HTR-8/SVneo (cell line): ENCODE measurements at regions not wholly inside any gene's neighbourhood (a gene's known extent, or its start where the extent isn't known, plus 50 kb on each side); places are given as distances from the start of the nearest gene placed in this dataset.

ENCODE experiments used
- DNase-seq: peaks from one replicate; pipeline ENCODE4 v3.0.0; 2011; ENCODE audit warnings: low spot score, mixed read lengths; ENCODE audit not compliant: insufficient read length
- FAIRE-seq: peaks from 2 replicates; lab custom pipeline; 2011; peaks lifted over from hg19 to GRCh38; lab: Jason Lieb, UNC

DNA sequence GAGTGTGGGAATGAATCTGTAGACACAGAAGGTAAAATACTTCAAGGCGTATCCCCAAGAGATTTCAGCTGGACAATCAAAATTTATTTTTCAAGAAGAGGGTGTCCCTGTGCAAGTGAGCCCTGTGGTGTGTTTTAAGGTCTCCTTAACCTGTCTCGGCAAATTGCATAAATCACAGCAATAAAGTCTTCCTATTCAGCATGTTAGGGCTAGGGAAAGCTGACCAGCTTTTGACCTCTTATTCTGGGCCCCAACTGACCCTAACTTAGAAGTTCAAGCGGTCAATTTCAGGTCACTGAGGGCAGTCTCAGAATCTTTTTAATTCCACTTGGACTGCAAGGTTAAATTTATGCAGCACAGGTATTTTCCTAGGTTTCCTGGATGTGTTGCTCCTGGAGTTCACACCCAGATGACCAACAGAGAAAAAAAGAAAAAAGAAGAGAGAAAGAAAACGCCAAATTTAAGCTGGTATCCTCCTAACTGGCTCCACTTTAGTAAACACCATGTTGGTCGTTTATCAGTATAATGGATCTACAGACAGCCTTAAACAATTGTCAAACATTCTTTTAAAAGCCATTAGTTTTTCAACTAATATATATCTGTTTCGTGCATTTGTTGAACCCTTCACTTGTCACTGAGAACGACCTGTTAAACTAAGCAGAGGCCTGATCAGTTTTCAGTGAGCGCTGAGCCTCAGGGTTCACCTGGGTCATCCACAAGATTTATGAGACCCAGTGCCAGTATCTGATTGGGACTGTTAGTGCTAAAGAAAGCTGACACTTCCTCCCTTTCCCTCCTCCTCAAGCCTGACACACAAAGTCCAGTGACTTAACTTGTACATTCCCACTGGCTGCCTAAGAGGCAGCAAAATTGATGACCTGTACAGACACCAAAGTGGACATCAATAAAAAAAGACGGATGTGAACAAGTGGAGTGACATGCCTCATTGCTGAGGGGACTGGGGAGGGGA is 546.1 kb downstream of the NR2F1-AS1 start:
- FAIRE-seq (no peak), DNase-seq (peak; percentile 59)

DNA sequence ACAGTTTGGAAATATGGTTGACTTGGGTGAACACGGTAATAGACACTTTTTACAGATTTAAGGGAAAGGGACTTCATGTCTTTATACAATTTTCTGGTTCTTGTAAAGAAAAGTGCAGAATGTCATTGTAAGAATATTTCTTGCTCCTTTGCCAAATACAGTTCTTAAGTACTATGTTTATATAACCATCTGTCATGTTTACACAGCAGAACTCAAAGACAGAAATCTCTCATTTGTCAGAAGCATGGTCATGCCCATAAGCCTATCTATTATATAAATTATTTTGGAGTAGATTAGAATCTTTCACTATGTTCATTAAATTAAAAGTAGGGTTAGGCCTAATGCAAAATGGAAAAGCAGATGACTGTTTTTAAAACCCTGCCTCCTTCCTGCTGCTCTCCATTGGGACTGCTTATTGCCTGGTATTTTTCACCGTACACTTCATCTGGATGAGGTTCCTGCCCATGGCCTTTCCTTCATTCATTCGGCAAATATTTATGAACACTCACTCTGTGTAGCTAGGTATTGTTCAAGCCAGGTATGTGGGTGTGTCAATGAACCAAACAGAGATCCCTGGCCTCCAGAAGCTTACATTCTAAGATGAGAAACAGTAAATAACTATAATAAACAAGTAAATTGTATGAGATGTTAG is 558.1 kb downstream of the NR2F1-AS1 start:
- no peak for FAIRE-seq

DNA sequence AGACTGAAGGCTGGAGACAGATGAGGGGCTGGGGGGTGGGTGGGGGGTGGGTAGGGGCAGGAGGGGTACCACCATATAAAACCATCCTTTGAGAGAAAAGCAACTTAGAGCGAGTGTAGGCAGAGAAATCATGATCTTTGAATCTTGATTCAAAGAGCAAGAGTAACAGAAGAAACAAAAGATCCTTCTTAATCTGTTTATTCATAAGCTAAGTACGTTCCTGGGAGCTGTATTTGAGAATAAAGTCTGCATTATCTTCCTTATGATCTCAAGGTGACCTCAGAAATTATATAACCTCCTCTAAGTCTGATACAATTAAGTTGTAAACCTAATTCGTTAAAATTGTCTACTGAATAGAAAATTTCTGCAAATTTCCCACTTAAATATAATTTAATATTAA is 558.8 kb downstream of the NR2F1-AS1 start:
- DNase-seq (no peak), FAIRE-seq (no peak)

More for the DNA sequence above, 558.1 kb downstream of the NR2F1-AS1 start:
- no peak for DNase-seq

DNA sequence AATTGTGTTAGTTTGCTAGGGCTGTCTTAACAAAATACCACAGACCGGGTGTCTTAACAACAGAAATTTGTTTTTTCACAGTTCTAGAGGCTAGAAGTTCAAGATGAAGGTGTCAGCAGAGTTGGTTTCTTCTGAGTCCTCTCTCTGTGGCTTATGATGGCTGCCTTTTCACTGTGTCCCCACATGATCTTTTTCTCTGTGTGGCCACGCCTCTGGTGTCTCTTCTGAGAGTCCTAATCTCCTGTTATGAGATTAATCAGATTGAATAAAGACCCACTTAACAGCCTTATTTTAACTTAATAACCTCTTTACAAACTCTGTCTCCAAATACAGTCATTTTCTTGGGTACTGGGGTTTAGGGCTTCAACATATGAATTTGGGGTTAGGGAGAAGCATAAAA is 561.1 kb downstream of the NR2F1-AS1 start:
- FAIRE-seq = no peak

DNA sequence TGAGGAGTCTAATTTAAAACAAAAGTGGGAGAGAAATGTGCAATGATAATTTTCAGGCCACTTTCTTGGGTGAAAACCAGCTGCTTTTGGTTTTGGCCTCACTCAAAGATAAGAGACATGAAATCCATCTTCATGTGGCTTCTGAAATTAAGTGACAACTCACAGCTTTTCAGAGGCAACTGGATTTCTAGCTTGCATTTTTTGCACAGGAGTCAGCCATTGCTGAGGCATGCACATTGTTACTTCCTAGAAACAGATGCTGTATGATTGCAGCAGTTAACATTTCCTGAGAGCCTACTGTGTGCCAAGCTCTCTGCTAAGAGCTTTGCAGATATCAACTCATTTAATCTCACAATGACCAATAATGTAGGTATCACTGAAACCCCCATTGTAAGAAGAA is 562.6 kb downstream of the NR2F1-AS1 start:
- FAIRE-seq (no peak), DNase-seq (no peak)

More for the DNA sequence above, 561.1 kb downstream of the NR2F1-AS1 start:
- no peak for DNase-seq

DNA sequence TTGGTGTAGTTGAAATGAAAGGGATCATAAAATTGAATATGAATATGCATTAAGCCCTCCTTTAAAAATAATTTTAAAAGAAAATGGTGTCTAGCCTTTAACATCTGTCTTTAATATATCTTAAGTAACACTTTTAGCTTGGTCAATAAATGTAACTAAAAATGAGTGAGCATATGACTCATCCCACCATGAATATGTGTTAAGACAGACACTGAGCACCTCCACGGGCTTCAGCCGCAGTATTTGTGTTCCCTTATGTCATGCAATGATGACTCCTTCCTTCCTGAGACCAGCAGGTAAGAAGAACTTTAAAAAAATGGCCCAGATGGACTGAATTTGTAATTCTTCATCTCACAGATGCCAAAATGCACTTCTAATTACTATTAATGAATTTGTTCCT is 563.2 kb downstream of the NR2F1-AS1 start:
- DNase-seq = no peak

DNA sequence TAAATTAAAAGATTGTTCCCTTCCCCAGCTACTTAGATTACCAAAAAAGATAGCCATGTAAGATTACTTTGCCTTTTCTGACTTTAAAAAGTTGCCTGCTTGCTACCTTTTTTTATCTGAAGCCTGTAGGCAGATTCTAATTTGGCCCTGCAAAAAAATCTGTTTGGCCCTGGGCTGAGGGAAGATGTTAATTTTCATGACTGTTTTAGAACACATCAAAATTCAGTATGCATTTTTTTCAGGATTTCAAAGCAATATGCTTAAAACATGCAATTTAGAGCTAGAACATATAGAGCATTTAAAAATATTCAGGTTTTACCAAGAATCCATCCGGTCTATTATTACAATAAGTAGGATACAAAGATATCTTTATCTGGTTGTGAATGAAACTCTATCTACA is 563.6 kb downstream of the NR2F1-AS1 start:
- DNase-seq (no peak), FAIRE-seq (no peak)

More for the DNA sequence above, 563.2 kb downstream of the NR2F1-AS1 start:
- FAIRE-seq = no peak

DNA sequence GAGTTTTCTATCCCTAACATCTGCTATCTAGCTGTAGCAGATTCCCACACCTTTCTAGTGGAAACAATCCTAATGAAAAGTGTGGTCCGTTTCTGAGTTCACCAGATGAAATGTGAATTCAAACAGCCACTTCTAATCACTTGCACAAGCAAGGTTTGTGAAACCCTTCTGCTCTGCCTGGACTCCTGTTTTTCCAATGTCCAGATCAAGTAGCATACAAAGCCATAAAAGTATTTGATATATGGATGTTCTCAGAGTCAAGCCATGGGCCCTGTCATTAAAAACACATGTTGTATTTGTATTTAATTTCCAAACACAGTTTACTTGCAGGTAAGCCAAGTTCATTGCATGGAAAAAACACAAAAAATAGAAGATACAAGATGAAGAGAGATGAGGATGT is 570.4 kb downstream of the NR2F1-AS1 start:
- no peak for FAIRE-seq

DNA sequence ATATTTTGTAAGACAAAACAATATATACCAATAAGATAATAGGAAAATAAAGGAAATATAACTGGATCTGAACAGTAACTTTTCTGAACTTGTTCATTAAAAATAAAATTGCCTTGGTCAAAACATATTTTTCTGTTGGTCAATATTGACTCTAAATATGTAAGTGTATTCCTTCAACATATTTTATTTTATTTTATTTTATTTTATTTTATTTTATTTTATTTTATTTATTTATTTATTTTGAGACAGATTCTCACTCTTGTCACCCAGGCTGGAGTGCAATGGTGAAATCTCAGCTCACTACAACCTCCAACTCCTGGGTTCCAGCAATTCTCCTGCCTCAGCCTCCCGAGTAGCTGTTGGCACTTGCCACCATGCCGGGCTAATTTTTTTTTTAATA is 571.0 kb downstream of the NR2F1-AS1 start:
- DNase-seq (no peak), FAIRE-seq (no peak)

More for the DNA sequence above, 570.4 kb downstream of the NR2F1-AS1 start:
- DNase-seq = no peak

DNA sequence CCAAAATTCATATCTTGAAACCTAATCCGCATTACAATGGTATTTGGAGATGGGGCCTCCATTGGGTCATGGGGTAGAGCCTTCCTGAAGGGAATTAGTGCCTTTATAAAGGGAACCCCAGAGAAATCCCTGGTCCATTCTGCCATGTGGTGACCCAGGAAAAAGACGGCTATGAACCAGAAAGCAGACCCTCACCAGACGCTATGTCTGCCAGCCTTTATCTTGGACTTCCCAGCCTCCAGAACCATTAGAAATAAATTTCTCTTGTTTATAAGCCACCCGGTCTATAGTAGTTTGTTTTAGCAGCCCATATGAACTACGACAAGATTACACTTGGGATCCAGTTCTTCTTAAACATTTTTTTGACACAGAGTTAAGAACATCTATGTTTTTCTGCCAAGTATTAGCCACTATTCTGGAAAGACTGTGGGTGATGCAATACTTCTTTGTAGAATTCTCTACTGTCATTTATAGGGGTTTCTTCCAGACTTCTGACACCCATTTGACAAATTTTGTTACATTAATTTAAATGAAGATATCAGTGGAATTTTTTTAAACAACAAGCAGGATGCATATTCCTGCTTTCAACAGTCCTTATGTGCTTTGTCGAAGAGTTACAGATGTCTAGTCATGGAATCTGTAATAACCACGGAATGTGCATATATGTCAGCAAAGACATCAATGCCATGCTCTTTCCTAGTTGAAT is 572.4 kb downstream of the NR2F1-AS1 start:
- DNase-seq (no peak), FAIRE-seq (no peak)

DNA sequence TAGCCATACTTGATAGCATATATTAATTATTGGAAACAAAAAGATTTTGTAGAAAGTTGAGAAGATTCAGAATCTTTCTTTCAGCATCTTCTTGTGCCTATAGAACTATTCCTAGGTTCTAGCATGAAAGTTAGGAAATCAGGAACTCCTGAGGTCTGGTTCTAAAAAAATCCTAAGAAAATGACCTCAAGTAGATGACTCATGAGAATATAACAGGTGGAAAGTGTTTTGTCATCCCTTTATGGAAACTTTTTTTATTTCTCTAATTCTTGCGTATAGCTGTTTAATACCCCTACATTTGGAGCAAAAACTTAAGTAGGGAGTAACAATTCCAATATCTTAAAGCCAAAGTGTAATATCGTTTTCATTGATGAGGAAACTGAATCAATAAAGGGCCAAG is 574.1 kb downstream of the NR2F1-AS1 start:
- no peak for DNase-seq
- FAIRE-seq = no peak

DNA sequence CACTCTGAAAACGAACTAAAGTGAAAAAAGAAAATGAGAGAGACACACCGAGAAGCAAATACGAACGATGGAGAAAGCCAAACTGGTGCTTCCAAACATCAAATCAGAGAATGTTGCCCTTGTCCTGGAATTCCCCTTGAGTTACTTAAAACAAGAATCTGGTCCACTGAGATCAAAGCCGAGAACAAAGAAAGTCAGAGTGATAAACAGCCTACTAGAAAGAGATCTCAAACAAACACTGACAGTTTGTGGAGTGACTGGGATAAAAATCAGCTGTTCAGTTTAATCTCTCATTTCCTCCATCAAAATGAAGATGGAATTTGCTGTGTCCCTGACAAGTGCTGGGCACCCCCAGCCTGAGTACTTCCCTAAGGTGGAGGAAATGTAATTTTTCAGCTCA is 582.6 kb downstream of the NR2F1-AS1 start:
- FAIRE-seq = no peak
- DNase-seq = no peak

DNA sequence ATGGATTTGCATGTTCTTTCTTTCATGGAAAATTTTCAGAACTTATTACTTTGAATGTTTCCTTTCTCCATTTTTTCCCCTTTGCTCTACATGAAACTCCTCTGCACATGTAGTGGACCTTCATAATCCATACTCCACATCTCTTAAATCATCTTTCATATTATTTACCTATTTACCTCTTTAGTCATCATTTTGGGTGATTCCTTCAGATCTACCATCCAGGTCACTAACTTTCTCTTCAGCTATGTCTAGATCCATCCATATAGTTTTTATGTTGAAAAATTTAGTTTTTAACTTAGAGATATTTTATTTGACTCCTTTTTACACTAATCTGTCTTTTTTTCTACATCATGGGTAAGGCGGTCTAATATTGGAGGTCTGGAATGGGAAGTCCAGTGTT is 586.6 kb downstream of the NR2F1-AS1 start:
- FAIRE-seq (no peak), DNase-seq (no peak)

DNA sequence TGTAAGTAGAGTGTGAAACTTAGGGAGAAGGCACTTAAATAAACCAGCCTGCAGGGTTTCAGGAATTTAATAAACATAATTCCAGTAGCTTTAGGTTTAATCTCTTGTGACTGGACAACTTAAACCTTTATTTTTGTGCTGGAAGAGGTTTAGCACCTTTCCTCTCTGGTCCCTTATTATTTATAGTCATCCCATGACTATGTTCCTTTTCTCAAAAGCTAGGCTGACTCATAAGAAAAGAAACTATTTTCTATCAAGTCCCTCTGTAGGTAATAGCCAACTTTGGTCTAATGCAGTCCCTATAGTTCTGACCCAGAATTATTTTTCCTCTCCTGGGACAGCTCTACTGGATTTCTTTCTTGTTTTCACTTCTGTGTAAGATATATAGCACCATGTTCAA is 588.9 kb downstream of the NR2F1-AS1 start:
- no peak for FAIRE-seq
- no peak for DNase-seq

DNA sequence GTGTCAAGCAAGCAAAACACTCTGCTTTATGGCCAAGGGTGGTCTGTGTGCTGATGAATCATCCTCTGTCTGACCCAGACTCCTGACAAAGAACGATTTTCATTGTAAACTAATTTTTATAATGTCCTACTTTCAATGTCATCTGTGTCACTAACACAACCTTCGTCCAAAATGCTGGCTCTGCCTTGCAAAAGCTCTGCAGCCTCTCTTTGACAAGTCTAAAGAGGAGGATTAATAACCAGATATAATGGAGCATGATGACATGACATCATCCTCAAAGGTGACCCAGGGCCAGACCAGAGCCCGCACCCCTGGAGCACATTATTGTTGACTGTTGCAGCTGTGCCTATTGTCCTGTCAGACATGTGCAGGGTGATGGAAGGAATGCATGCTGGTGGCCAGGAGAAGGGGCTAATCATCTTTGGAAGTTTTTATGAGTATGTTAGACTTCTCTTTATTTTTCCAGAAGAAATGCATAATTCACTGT is 589.4 kb downstream of the NR2F1-AS1 start:
- FAIRE-seq (no peak), DNase-seq (peak; percentile 3)

DNA sequence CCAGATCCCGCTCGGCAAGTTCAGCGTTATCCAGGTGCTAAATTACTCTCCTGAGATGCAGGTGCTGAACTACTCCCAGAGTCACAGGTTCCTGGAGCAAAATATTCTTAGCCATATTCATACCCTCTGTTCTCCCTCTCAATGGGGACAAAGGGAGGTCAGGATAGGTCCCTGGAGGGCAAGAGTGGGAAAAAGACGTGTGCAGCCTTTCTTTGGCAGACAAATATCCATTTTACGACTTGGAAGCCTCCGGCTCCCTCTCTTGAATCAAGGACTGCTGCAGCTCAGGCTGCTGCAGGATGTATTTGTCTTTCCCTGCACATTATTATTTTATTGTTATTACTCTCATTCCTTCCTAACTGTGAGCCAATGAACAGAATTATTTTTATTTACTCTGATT is 590.2 kb downstream of the NR2F1-AS1 start:
- no peak for FAIRE-seq
- DNase-seq = no peak

DNA sequence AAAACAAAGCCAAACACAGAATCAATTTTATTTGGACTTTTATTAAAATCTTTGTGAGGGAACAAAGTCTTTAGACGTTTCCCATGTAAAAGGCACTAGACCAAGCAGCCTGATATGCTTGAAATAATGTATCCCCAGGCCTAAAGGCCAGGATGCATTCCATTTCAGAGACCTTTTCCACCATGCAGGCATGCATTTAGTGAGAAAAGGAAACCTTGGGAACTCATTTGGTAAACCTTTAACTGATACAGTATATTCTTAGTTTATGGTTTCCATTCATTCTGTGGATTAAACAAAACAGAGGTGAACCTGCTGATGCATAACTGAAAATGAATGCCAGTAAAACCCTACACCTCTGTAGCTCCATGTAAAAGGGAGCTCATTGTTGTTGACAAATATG is 600.0 kb downstream of the NR2F1-AS1 start:
- DNase-seq (no peak), FAIRE-seq (no peak)

DNA sequence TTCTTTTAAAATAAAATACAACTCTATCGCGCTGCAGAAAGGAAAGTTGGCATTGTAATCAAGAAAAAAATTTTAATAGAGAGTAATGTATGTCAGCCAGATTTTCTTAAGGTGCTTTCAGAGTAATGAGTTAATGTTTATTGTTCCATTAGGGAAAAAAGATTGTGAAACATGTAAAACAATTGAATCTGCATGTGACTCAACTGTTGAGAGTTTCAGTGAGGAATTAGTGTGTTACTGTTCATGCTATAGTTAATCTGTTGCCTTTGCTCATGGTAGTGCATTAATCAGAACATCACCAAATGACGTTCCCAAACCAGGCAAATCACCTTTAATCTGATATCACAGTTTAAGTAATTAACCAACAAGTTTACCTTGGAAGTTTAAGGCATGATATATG is 600.5 kb downstream of the NR2F1-AS1 start:
- DNase-seq (no peak), FAIRE-seq (no peak)

DNA sequence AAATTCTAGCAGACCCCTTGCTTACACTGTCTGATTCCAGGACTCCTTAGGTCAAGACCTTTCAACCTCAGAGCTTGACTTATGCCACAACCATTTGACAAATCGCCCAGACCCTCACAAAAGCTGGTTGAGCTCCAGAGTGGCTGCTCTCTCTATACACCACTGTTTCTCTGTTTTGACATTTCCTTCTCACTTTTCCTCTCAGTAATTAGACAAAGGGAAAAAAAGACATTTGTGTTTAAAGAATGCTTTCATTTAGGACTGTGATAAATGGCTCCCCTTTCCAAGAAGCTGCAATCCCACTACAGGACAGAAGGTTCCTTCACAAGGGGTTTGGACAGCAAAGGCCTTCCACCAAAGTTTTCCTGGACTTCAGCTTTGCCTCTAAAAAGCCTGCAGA is 601.3 kb downstream of the NR2F1-AS1 start:
- FAIRE-seq (no peak), DNase-seq (no peak)

DNA sequence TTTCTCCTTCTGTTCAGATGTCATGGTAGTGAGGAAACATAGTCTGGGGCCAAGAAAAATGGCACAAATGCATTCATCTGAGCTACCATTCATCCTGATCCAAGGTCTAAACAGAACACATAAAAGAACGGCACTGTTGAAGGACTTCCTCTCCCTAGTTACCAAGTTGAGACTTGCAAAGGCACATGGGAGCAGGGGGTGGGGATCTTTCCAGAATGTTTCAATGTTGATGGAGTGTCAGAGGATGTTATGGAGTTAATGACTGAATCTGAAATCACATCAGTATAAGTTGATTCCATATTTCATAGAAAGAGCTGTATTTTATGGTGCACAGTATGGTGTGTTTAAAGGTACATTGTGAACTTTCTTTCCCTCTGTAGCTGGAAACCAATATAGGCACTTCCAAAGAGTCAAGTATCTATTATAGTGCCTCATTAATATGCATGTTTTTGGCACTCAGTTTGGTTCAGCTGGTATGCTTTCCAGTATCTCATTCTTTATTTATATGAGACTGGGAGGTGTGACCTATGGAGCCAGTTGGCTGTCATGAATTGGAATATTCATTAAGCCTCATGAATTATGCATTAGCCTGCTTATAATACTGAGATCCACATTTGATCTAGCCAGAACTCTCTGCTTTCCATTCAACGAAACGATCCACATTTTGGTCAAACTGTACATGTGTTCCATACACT is 603.0 kb downstream of the NR2F1-AS1 start:
- FAIRE-seq (no peak), DNase-seq (no peak)
